ENCODE measurements at regions not wholly inside any gene's neighbourhood (a gene's known extent, or its start where the extent isn't known, plus 50 kb on each side); places are given as distances from the start of the nearest gene placed in this dataset.

DNA sequence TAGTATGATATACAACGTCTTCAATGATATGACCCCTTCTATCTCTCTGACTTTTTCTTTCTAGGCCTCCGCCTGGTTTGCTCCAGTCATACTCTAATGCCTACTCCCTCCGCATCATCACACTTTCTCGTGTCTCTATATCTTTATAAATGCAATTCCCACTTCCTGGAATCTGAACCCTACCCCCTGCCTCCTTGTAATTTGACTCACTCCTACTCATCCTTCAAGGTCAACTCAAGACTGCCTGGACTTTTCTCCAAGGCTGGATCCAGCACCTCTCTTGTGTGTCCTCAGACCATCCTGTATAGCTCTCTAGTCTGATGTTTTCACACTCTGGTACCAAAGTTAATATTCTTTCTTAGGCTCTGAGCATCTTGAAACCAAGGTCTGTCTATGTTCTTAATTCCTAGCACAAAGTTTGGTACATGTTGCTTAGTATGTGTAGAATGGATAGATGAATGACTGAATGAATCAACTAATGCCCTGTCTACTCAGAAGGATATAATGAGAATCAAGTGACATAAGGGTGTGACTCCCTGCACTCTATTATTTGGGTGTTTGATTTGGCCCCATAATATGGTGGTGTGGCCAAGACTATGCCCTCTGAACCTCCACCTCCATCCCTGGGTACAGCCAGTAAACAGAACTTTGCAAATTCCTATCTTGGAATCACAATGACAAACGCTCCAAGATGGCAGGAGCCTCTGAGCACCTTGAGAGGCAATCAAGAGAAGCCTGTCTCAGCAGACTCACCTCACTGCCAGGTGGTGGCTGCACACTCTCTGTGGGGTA lies 74.3 kb upstream of the SERP2 start:
- no peak overlapping the region for H3K4me3 ChIP-seq (ENCODE audit: low read depth, low read length)
- TF ChIP-seq, protein P1, sequence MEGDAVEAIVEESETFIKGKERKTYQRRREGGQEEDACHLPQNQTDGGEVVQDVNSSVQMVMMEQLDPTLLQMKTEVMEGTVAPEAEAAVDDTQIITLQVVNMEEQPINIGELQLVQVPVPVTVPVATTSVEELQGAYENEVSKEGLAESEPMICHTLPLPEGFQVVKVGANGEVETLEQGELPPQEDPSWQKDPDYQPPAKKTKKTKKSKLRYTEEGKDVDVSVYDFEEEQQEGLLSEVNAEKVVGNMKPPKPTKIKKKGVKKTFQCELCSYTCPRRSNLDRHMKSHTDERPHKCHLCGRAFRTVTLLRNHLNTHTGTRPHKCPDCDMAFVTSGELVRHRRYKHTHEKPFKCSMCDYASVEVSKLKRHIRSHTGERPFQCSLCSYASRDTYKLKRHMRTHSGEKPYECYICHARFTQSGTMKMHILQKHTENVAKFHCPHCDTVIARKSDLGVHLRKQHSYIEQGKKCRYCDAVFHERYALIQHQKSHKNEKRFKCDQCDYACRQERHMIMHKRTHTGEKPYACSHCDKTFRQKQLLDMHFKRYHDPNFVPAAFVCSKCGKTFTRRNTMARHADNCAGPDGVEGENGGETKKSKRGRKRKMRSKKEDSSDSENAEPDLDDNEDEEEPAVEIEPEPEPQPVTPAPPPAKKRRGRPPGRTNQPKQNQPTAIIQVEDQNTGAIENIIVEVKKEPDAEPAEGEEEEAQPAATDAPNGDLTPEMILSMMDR (IDR thresholded peaks at IDR 0.05; ENCODE audit: borderline replicate concordance, insufficient read depth, low read depth, low read length): no peak

DNA sequence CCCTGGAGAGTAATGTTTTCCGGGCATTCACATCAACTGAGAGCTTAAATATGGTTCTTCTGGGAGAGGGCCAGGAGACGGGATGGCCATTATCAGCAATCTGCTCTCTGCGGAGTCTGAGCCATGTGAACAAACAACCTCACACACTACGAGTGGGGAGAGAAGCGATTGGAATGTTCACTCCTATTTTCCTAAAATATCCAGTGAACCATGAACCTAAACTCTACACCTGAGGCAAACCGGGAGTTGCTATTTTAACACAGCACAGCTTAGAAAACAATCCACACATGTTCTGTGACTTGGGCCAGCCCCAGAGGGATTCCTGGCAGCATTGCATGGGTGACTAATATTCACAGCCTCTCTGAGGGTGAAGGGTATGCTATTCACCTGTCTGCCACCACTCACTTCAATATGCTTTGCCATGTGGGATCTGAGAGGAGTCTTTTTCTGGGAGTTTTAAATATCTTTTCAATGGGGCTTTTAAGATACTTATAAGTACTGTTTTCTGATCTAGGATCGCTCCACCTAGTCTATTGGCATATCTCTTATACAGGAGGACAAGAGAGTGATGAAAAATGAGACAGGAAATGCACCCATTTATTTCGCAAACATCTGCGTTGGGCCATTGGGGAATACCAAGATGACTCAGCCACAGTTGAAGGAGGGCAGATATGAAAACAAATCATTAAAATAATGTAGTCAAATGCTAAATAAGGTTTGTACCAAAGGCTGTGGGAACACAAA lies 72.6 kb upstream of the SERP2 start:
- TF ChIP-seq, protein P1 (IDR thresholded peaks at IDR 0.05; ENCODE audit: borderline replicate concordance, insufficient read depth, low read depth, low read length): no peak
- H3K4me3 ChIP-seq (ENCODE audit: low read depth, low read length): no peak overlapping the region

DNA sequence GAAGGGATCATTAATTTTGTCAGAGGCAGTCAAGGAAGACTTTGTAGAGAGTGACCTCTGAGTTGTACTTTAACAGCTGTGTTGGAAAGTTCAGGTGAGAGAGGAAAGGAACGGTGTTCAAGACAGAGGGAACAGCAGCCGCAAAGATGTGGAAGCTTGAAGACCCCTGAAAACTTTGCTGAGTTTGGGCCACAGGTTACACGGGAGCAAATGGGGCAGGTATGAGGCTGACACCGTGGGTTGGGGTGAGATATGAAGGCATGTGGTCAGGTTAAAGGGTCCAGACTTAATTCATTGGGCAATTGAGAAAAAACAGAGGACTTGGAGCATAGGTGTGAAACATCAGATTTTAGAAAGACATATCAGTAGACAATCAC lies 72.0 kb upstream of the SERP2 start:
- H3K4me3 ChIP-seq (ENCODE audit: low read depth, low read length): no peak overlapping the region
- TF ChIP-seq, protein P1 (IDR thresholded peaks at IDR 0.05; ENCODE audit: borderline replicate concordance, insufficient read depth, low read depth, low read length): no peak

DNA sequence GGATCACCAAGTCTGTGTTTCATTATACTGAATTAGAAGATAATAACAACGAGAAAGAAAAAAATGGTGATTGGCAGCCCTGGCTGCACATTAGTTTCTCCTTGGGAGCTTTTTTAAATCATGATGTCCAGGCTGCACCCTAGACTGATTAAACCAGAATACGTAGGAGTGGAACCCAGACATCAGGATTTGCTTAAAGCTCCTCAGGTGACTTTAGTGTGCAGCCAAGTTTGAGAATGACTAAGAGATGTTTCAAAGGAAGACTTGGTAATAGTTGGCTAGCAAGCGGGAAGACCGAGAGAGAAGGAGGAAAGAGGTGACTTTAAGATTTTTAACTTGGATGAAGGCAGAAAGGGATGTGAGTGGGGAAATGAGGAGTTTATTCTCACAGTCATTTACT lies 71.4 kb upstream of the SERP2 start:
- no peak overlapping the region for H3K4me3 ChIP-seq (ENCODE audit: low read depth, low read length)
- TF ChIP-seq, protein P1 (IDR thresholded peaks at IDR 0.05; ENCODE audit: borderline replicate concordance, insufficient read depth, low read depth, low read length): no peak

DNA sequence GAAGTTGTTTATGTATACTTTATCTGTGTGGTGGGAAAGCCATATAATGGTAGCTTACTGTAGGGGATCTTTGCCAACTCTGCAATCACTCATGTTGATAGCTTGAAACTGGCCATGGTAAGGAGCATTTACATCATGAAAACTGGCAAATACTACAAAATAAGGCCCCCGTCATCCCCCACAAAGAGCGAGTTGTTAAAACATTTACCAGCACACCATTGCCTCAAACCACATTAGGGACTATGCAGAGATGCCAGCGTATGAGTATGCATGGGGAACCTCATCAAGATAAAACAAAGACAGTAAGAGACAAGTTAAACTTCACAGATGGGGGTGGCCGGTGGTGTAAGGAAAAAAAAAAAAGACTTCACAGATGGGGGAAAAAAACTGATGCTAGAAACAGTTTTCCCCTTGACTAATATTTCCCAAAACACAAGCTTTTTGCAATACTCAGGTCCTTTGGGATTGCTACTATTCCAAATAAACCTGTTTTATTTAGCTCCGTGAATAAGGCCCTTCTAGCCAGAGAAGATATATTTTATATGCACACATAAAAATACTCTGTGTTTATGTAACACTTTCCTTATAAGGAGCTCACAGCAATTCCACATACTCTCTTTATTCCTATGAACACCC lies 70.6 kb upstream of the SERP2 start:
- TF ChIP-seq, protein P1 (IDR thresholded peaks at IDR 0.05; ENCODE audit: borderline replicate concordance, insufficient read depth, low read depth, low read length): no peak

DNA sequence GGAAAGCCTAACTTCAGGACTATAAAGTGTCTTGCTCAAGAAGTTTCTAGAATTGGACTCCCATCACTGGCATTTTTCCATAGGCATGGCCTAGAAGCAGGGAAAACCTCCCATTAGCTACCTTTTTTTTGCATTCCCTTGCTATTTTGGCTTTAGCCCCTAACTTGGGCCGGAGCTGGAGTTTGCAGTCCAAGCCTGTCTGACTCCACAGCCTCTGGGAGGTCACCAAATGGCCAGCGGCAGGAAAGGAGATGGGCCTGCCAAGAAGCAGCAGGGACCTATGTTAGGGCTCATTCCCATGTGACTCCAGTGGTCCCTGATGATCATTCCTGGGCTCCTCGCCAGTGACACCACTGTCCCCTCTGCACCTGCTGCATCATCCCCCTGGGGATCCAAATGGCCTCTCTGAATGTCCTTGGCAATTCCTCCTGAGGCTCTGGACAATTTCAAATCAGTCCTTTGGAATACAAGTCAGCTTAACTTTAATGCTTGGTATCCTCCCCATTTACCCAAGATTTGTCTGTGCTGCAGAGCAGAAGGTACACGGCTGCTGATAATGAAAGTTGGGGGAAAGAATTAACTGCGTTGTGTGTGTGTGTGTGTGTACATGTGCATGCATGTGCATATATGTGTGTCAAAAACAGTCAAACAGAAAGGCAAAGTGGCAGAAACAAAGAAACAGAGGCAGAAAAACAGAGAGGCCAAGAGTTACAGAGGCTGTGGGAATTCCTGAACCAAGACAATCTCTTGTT lies 69.8 kb upstream of the SERP2 start:
- no peak overlapping the region for H3K4me3 ChIP-seq (ENCODE audit: low read depth, low read length)
- TF ChIP-seq, protein P1 (IDR thresholded peaks at IDR 0.05; ENCODE audit: borderline replicate concordance, insufficient read depth, low read depth, low read length): no peak

More for the DNA sequence above, 70.6 kb upstream of the SERP2 start:
- H3K4me3 ChIP-seq (ENCODE audit: low read depth, low read length): no peak overlapping the region
